ENCODE measurements at regions not wholly inside any gene's neighbourhood (a gene's known extent, or its start where the extent isn't known, plus 50 kb on each side); places are given as distances from the start of the nearest gene placed in this dataset.

DNA sequence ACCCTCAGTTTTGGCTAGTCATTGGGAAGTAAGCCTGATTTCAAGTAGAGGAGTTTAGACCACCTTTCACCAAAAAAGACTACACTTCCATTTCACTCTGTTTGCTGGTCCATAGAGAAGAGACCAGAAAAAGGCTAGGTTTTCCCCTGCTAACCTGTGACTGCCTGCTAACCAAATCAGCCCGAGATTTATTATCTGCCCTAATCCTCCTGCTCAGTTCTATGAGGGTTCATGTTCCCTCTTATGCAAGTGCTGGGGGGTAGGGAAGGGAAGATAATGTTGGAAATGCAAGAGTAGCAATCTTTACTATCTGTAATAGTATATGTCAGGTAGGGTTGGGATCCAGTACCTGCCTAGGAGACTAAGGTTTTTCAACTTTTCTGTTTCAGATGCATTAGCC lies 51.6 kb upstream of the CCNG1 start:
- TF ChIP-seq, protein P1, sequence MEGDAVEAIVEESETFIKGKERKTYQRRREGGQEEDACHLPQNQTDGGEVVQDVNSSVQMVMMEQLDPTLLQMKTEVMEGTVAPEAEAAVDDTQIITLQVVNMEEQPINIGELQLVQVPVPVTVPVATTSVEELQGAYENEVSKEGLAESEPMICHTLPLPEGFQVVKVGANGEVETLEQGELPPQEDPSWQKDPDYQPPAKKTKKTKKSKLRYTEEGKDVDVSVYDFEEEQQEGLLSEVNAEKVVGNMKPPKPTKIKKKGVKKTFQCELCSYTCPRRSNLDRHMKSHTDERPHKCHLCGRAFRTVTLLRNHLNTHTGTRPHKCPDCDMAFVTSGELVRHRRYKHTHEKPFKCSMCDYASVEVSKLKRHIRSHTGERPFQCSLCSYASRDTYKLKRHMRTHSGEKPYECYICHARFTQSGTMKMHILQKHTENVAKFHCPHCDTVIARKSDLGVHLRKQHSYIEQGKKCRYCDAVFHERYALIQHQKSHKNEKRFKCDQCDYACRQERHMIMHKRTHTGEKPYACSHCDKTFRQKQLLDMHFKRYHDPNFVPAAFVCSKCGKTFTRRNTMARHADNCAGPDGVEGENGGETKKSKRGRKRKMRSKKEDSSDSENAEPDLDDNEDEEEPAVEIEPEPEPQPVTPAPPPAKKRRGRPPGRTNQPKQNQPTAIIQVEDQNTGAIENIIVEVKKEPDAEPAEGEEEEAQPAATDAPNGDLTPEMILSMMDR (IDR thresholded peaks at IDR 0.05) = no peak
- no peak for TF ChIP-seq EZH2 (IDR thresholded peaks at IDR 0.05; ENCODE audit: borderline replicate concordance, insufficient read depth, low read depth, low read length, poor library complexity, severe bottlenecking)

Measured in B cell (primary cell).